Gastroesophageal sphincter (tissue), 4 donors: ENCODE measurements at regions not wholly inside any gene's neighbourhood (a gene's known extent, or its start where the extent isn't known, plus 50 kb on each side); places are given as distances from the start of the nearest gene placed in this dataset.
A peak's percentile ranks its signal among the peaks of the same experiment; 100 is the strongest.

ENCODE experiments used
- ATAC-seq: fragments of 150-250 bp; one replicate; pipeline ENCODE4 v1.9.1; 2016; ENCODE audit warnings: mild to moderate bottlenecking, moderate library complexity
- H3K27ac ChIP-seq, 4 donors: fragments of 200-600 bp; sonication (generic) in 3 of 4; 1 replicate in 3 of 4; 2 replicates in 1 of 4; pipeline ENCODE4 v1.5.1; 2016 to 2019
- H3K27me3 ChIP-seq: fragments of 200-600 bp; sonication (generic); one replicate; pipeline ENCODE4 v1.5.1; 2019
- H3K36me3 ChIP-seq, 2 donors: fragments of 200-600 bp; sonication (generic); one replicate each; pipeline ENCODE4 v1.5.1; 2019; ENCODE audit warnings: control low read depth in 1 of 2
- H3K4me1 ChIP-seq, 3 donors: fragments of 200-600 bp; sonication (generic); 1 replicate in 2 of 3; 2 replicates in 1 of 3; pipeline ENCODE4 v1.5.1; 2016 to 2019; ENCODE audit warnings: control low read depth in 2 of 3
- H3K4me3 ChIP-seq, 2 donors: fragments of 200-600 bp; sonication (generic); one replicate each; pipeline ENCODE4 v1.5.1; 2019; ENCODE audit warnings: mild to moderate bottlenecking in 1 of 2, moderate library complexity in 1 of 2
- H3K9me3 ChIP-seq, 3 donors: fragments of 200-600 bp; sonication (generic); one replicate each; pipeline ENCODE4 v1.5.1; 2017 to 2019; ENCODE audit warnings: control low read depth in 2 of 3
- EP300 ChIP-seq: sonication (generic); formaldehyde crosslinking; IDR thresholded peaks from one replicate; pipeline ENCODE4 v1.6.1; 2017; ENCODE audit warnings: antibody characterized with exemption, mild to moderate bottlenecking
- POLR2A ChIP-seq, 2 donors: fragments of 450-650 bp; IDR thresholded peaks; one replicate each; pipeline ENCODE4 v1.6.1; 2017; ENCODE audit warnings: antibody characterized with exemption in 2 of 2, mild to moderate bottlenecking in 2 of 2, moderate library complexity in 1 of 2
- POLR2AphosphoS5 ChIP-seq: sonication (generic); formaldehyde crosslinking; IDR thresholded peaks from one replicate; pipeline ENCODE4 v1.6.1; 2017; ENCODE audit warnings: antibody characterized with exemption
- WGBS, 2 donors: methylation state at CpG; one replicate each; pipeline ENCODE4 v1.1.5; 2018; ENCODE audit warnings: low coverage in 1 of 2; 5-methylcytosine and 5-hydroxymethylcytosine counted together
- TF ChIP-seq, protein P1 (sequence below), 4 experiments: fragments of 200-600 bp in 2 of 4; fragments of 450-650 bp in 2 of 4; sonication (generic) in 1 of 4; IDR thresholded peaks; one replicate each; pipeline ENCODE4 v1.5.1; 2017 to 2019; ENCODE audit warnings: antibody characterized with exemption in 4 of 4, mild to moderate bottlenecking in 2 of 4, moderate library complexity in 2 of 4

DNA sequence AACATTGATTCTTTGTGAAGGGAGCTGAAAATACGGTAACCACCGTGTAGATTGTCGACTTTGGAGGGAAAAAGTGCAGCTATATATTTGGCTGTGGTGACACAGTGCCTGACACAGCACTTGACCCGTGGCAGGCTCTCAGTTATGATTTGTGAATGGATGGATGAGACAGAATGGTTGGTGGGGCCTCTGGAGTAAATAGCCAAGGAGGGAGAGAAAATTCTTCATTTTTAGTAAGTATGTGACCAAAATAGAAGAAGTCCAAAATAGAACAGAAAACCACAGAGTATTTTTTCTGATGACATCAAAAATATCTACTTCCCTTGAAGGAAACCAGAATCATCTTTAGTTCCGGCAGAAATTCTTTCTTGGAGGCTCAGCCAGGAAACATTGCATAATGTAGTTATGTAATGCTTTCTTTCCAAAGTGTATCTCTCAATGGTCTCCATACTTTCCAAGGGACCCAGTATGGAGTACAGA, 82.0 kb upstream of the WSCD2 start:
- TF ChIP-seq EP300 (no peak), POLR2A (IDR thresholded peaks at IDR 0.05) (no peak), POLR2AphosphoS5 (no peak)
- TF ChIP-seq, protein P1, sequence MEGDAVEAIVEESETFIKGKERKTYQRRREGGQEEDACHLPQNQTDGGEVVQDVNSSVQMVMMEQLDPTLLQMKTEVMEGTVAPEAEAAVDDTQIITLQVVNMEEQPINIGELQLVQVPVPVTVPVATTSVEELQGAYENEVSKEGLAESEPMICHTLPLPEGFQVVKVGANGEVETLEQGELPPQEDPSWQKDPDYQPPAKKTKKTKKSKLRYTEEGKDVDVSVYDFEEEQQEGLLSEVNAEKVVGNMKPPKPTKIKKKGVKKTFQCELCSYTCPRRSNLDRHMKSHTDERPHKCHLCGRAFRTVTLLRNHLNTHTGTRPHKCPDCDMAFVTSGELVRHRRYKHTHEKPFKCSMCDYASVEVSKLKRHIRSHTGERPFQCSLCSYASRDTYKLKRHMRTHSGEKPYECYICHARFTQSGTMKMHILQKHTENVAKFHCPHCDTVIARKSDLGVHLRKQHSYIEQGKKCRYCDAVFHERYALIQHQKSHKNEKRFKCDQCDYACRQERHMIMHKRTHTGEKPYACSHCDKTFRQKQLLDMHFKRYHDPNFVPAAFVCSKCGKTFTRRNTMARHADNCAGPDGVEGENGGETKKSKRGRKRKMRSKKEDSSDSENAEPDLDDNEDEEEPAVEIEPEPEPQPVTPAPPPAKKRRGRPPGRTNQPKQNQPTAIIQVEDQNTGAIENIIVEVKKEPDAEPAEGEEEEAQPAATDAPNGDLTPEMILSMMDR (IDR thresholded peaks at IDR 0.05), result no peak
- Histone ChIP-seq H3K36me3 (no peaks in the 10 kb centered on the region), H3K9me3 (no peaks in the 10 kb centered on the region), H3K27ac (no peak overlapping the region), H3K4me3 (no peak overlapping the region), H3K27me3 (no peaks in the 10 kb centered on the region), H3K4me1 (peaks cover 0 to 18% (median 0%) of the 10 kb centered on the region in 3 donors)
- peak; percentile 31 for ATAC-seq
- 34 to 44% methylated on average over 4 to 5 of the region's 5 CpGs for WGBS, 2 donors

DNA sequence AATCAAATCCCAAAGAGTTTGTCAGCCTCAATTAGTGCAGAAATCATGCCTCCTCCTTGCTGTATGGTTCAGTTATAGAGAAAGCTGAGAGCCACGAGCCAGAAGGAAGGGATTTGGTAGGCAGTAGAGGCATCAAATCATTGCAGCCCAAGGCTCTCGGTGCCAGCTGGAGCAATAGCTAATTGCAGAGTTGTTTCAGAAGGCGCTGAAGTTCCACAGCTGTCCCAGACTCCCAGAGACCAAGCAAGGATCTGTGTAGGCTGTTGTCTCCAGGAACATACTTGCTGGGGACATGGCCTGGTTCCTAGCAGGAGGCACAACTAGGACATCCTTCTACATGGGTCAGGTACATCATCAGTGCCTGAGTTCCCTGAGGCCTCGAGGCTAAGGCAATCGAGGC, 80.4 kb upstream of the WSCD2 start:
- Histone ChIP-seq H3K36me3 (no peaks in the 10 kb centered on the region), H3K27me3 (no peaks in the 10 kb centered on the region), H3K4me1 (peaks cover 0 to 10% (median 0%) of the 10 kb centered on the region in 3 donors), H3K27ac (no peak overlapping the region), H3K9me3 (no peaks in the 10 kb centered on the region), H3K4me3 (no peak overlapping the region)
- WGBS, 2 donors, result 52 to 80% methylated on average over 3 to 4 of the region's 5 CpGs
- ATAC-seq, result no peak
- TF ChIP-seq POLR2A (IDR thresholded peaks at IDR 0.05), result no peak
- TF ChIP-seq, protein P1 (IDR thresholded peaks at IDR 0.05), result no peak
- TF ChIP-seq EP300, result no peak
- no peak for TF ChIP-seq POLR2AphosphoS5

- H3K27ac ChIP-seq, result no peak overlapping the region
- peaks cover 0 to 8% (median 0%) of the 10 kb centered on the region in 3 donors for H3K4me1 ChIP-seq
- H3K27me3 ChIP-seq, result peaks cover 9% of the 10 kb centered on the region
- ATAC-seq, result no peak
- no peak overlapping the region for H3K4me3 ChIP-seq
- no peaks in the 10 kb centered on the region for H3K36me3 ChIP-seq
- no peak for TF ChIP-seq POLR2A (IDR thresholded peaks at IDR 0.05)
- TF ChIP-seq, protein P1 (IDR thresholded peaks at IDR 0.05), result no peak
- TF ChIP-seq EP300, result no peak
- TF ChIP-seq POLR2AphosphoS5, result no peak
- 28 to 30% methylated on average over 2 to 4 of the region's 5 CpGs for WGBS, 2 donors
- no peaks in the 10 kb centered on the region for H3K9me3 ChIP-seq
Measured at GRCh38 chr12:108050696-108051095, 78.4 kb upstream of the WSCD2 start.

DNA sequence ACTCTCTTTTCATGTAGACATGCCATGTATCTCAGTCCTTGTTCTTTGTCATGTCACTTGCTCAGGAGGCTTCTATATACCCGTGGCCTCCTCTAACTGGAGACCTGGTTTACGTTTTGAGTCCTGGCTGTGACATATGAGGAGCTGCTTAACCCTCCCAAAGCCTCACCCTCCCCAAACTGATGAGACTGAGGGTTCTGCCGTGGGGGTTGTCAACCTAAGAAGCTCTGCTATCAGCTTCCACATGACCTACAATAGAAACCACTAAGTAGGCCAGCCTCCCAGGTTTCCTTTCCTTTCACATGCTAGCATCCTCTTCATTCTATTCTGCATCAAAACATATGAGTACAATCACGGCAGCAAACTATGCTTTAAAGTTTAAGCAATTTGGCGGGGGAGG, 76.8 kb upstream of the WSCD2 start:
- Histone ChIP-seq H3K36me3 (no peaks in the 10 kb centered on the region), H3K27me3 (peaks cover 16% of the 10 kb centered on the region), H3K4me3 (no peak overlapping the region), H3K27ac (no peak overlapping the region), H3K4me1 (peaks cover 0 to 4% (median 0%) of the 10 kb centered on the region in 3 donors), H3K9me3 (no peaks in the 10 kb centered on the region)
- WGBS, 2 donors, result 26 to 88% methylated on average over 2 to 4 of the region's 5 CpGs
- ATAC-seq, result no peak
- no peak for TF ChIP-seq POLR2A (IDR thresholded peaks at IDR 0.05)
- TF ChIP-seq, protein P1 (IDR thresholded peaks at IDR 0.05), result no peak
- no peak for TF ChIP-seq POLR2AphosphoS5
- no peak for TF ChIP-seq EP300

DNA sequence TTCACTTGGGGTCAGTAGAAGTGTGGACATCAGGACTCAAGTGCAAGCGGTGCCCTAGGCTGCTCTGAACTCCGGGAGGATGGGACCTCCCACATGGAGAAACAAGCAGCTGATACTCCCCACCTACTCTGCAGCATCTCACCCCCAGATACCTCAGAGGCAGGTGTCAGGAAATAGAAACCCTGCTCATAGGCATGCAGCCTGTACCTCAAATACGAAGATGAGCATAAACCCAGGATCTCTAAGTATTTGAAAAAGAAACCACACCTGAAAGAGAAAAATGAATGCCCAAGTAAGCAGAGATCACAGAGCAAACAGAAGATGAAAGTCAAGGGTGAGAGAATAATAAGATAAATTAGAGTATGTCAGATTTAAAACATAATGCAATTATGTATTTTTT, 75.6 kb upstream of the WSCD2 start:
- H3K9me3 ChIP-seq, result no peaks in the 10 kb centered on the region
- no peaks in the 10 kb centered on the region for H3K4me1 ChIP-seq
- no peaks in the 10 kb centered on the region for H3K36me3 ChIP-seq
- no peak for ATAC-seq
- WGBS, 2 donors, result 68% methylated on average over 3 of the region's 3 CpGs; no CpG with 5 or more reads in 1 of the 2 donors
- H3K27me3 ChIP-seq, result peaks cover 21% of the 10 kb centered on the region
- H3K4me3 ChIP-seq, result no peak overlapping the region
- H3K27ac ChIP-seq, result no peak overlapping the region
- TF ChIP-seq EP300, result no peak
- TF ChIP-seq POLR2AphosphoS5, result no peak
